HUES6 (cell line): ENCODE measurements at regions not wholly inside any gene's neighbourhood (a gene's known extent, or its start where the extent isn't known, plus 50 kb on each side); places are given as distances from the start of the nearest gene placed in this dataset.

Experiments used
- H3K27ac ChIP-seq: 2 replicates; pipeline ENCODE4 v1.7.0; 2013; ENCODE audit warnings: low read depth, mild to moderate bottlenecking, low read length, inconsistent platforms
- H3K27me3 ChIP-seq: 2 replicates; pipeline ENCODE4 v1.6.1; 2013; ENCODE audit warnings: low read length; ENCODE audit not compliant: control insufficient read depth, insufficient read depth
- H3K36me3 ChIP-seq: 2 replicates; pipeline ENCODE4 v1.6.1; 2013; ENCODE audit warnings: low read length; ENCODE audit not compliant: control insufficient read depth, insufficient read depth
- H3K4me1 ChIP-seq: 2 replicates; pipeline ENCODE4 v1.6.1; 2013; ENCODE audit warnings: low read length; ENCODE audit not compliant: control insufficient read depth, insufficient read depth
- H3K4me3 ChIP-seq: 2 replicates; pipeline ENCODE4 v1.5.1; 2013; ENCODE audit warnings: low read depth, low read length
- H3K9ac ChIP-seq: one replicate; pipeline ENCODE4 v1.6.1; 2013; ENCODE audit warnings: mild to moderate bottlenecking, low read length
- H3K9me3 ChIP-seq: 2 replicates; pipeline ENCODE4 v1.6.1; 2013; ENCODE audit warnings: low read depth, low read length; ENCODE audit not compliant: control insufficient read depth, insufficient read depth

GRCh38 chr18:56128153-56128791, 510.1 kb downstream of the TXNL1 start:
- no peak overlapping the region for H3K9ac ChIP-seq
- H3K27ac ChIP-seq: no peak overlapping the region
- H3K9me3 ChIP-seq: no peaks in the 10 kb centered on the region
- H3K27me3 ChIP-seq: no peaks in the 10 kb centered on the region
- H3K36me3 ChIP-seq: no peaks in the 10 kb centered on the region
- H3K4me3 ChIP-seq: no peak overlapping the region
- H3K4me1 ChIP-seq: no peaks in the 10 kb centered on the region

DNA sequence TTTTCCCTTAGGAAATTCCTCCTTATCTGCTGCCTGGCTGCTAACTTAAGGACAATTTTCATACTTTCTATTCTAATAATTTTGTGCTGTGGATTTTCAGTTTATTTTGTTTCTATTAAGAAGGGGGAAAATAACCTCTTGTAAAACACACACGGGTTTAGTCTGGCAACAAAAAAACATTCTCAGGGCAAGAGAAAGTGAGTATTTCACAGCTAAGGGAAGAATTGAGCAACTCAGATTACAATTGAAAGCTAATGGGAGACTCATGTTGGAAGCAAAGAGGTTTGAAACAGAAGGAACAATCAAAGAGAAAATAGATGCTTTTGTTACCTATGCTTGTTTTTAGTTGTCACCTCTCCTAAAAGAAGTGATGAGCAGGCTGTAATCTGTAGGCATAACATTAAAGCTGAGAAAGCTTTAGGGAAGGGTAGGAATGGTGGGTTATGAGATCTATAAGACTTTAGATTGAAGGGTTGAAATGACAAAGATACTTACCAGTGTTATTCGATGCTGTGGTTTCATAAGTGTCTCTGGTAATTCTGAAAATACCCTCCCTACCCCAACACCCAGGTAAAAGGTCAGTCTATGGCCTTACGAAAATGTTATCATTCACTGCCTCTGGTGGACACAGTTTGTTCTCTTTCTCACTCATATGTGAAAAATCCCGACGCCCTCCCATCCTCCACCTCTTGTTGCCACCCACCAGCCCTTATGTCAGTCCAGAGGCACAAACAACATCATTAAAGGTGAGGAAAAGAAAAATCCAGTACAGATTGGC, 510.9 kb downstream of the TXNL1 start:
- H3K4me3 ChIP-seq: no peak overlapping the region
- no peaks in the 10 kb centered on the region for H3K27me3 ChIP-seq
- H3K36me3 ChIP-seq: no peaks in the 10 kb centered on the region
- no peaks in the 10 kb centered on the region for H3K9me3 ChIP-seq
- no peak overlapping the region for H3K27ac ChIP-seq
- H3K4me1 ChIP-seq: no peaks in the 10 kb centered on the region
- H3K9ac ChIP-seq: no peak overlapping the region

- no peaks in the 10 kb centered on the region for H3K36me3 ChIP-seq
- H3K9me3 ChIP-seq: no peaks in the 10 kb centered on the region
- no peak overlapping the region for H3K4me3 ChIP-seq
- H3K27ac ChIP-seq: no peak overlapping the region
- H3K4me1 ChIP-seq: no peaks in the 10 kb centered on the region
- no peaks in the 10 kb centered on the region for H3K27me3 ChIP-seq
- H3K9ac ChIP-seq: no peak overlapping the region
Observed at GRCh38 chr18:56124186-56124585, 514.2 kb downstream of the TXNL1 start.

DNA sequence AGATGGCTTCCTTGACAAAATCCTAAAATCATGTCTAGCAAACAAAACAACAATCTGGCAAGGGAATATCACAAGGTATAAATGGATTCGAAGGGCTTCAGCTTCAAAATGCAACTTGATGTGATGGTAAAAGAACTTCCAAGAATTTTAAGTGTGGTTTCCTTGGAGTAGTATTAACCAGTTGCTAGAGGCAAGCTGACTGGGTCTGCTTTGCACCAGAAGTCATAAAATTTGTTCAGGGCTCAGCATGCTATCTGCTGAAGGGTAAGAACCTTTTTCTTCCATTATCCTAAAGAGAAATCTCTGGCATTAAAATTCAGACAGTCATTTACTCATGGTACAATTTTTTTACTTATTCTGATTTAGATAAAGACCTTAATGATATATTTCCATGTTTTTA, 516.7 kb downstream of the TXNL1 start:
- Histone ChIP-seq H3K27ac (no peak overlapping the region), H3K4me1 (no peaks in the 10 kb centered on the region)

GRCh38 chr18:56120782-56121181, 517.6 kb downstream of the TXNL1 start:
- no peak overlapping the region for H3K27ac ChIP-seq
- no peak overlapping the region for H3K4me3 ChIP-seq
- no peaks in the 10 kb centered on the region for H3K36me3 ChIP-seq
- H3K4me1 ChIP-seq: no peaks in the 10 kb centered on the region
- H3K27me3 ChIP-seq: no peaks in the 10 kb centered on the region
- no peak overlapping the region for H3K9ac ChIP-seq
- no peaks in the 10 kb centered on the region for H3K9me3 ChIP-seq

More for the DNA sequence above, 516.7 kb downstream of the TXNL1 start:
- no peaks in the 10 kb centered on the region for H3K36me3 ChIP-seq
- no peaks in the 10 kb centered on the region for H3K9me3 ChIP-seq
- no peak overlapping the region for H3K4me3 ChIP-seq
- H3K9ac ChIP-seq: no peak overlapping the region
- H3K27me3 ChIP-seq: no peaks in the 10 kb centered on the region

DNA sequence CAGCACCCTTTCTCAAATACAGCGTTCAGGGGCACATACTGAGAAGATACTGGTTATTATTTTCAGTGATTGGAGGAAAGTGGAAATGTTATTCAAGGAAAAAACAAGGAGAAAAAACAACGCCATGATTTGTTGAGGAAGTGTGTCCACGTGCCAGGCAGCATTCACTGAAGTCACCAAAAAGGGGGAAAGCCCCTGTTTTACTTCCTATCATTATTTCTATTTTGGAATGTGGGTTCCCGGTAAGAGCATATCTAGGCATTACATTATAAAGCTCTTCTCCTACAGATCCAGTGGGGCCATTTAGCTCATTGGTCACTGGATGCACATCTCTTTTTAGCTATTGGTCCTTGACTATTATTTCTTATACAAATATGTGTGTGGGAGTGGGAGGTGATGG, 518.7 kb downstream of the TXNL1 start:
- Histone ChIP-seq H3K9me3 (no peaks in the 10 kb centered on the region), H3K36me3 (no peaks in the 10 kb centered on the region), H3K27ac (no peak overlapping the region), H3K27me3 (no peaks in the 10 kb centered on the region), H3K4me3 (no peak overlapping the region), H3K4me1 (no peaks in the 10 kb centered on the region), H3K9ac (no peak overlapping the region)

- Histone ChIP-seq H3K4me1 (no peaks in the 10 kb centered on the region), H3K9me3 (no peaks in the 10 kb centered on the region), H3K9ac (no peak overlapping the region), H3K27ac (no peak overlapping the region), H3K36me3 (no peaks in the 10 kb centered on the region), H3K4me3 (no peak overlapping the region), H3K27me3 (no peaks in the 10 kb centered on the region)
Observed at GRCh38 chr18:56118422-56118821, 520.0 kb downstream of the TXNL1 start.

DNA sequence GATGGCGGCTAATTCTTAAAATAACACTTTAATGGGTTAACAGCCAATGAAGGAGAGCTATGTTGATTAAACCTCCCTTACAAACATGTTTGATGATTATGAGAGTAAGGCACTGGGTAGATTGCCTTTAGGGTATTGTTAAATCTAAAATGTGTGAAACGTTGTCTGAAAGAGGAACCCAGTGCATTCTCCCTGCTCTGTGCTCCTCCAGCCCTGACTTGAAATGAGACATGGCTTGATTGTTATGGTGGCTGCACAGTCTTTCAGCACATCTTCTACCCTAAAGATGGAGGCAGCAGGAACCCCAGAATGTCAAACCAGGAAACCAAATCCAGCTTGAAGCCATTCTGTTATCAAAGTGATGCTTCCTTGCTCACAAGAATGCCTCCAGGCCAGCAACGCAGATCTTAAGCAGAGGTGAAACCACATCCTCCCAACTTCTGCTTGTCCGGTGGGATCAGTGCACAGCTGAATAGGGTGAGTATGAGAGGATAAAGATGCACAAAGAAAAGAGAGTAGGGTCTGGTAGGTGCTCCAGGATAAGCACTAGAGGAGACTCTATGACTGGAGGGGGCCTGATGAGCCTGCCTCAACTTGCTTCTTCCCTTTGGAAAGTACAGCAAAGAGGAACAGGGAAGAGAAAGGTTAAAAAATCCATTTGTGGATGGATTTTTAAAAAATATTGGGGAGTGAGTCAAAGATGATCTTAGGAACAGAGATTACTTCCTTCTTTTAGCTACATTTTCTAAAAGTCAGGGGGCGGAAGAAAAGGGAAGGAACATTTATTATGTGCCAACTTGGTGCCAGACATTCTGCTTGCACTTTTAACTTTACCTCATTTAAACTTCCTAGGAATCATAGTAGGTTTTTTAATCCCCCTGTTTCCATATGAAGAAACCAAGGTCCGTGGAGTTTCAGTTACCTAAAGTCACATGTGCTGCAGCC, 523.0 kb downstream of the TXNL1 start:
- Histone ChIP-seq H3K27ac (no peak overlapping the region), H3K4me1 (no peaks in the 10 kb centered on the region), H3K36me3 (no peaks in the 10 kb centered on the region), H3K4me3 (no peak overlapping the region), H3K9ac (no peak overlapping the region), H3K27me3 (no peaks in the 10 kb centered on the region), H3K9me3 (no peaks in the 10 kb centered on the region)

DNA sequence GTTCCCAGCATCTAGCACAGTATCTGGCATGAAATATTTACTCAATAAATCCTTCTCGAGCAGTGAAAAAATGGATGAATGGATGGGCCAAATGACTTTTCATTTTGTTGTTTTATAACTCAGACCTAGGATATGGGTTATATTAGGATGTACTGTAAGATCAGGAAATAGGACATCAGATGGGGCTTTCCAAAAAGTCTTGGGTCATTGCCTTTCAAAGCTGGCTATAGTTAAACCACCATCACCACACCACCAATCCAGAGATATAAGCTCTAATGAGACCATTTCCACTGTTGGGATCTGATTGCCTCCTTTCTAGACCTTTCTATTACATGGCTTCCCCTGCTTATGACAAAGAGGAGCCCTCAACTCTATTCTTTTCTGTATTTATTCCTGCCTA, 525.0 kb upstream of the TCF4 start:
- Histone ChIP-seq H3K4me1 (no peaks in the 10 kb centered on the region), H3K4me3 (no peak overlapping the region), H3K27me3 (no peaks in the 10 kb centered on the region), H3K27ac (no peak overlapping the region), H3K9me3 (no peaks in the 10 kb centered on the region), H3K36me3 (no peaks in the 10 kb centered on the region), H3K9ac (no peak overlapping the region)

GRCh38 chr18:56112013-56112749, 524.2 kb upstream of the TCF4 start:
- Histone ChIP-seq H3K9ac (no peak overlapping the region), H3K36me3 (no peaks in the 10 kb centered on the region), H3K27ac (no peak overlapping the region), H3K27me3 (no peaks in the 10 kb centered on the region), H3K4me3 (no peak overlapping the region), H3K4me1 (no peaks in the 10 kb centered on the region), H3K9me3 (no peaks in the 10 kb centered on the region)
